Hepatocyte (in vitro differentiated cells): ENCODE measurements at regions not wholly inside any gene's neighbourhood (a gene's known extent, or its start where the extent isn't known, plus 50 kb on each side); places are given as distances from the start of the nearest gene placed in this dataset.
"Not testable (repeated sequence)": the region's sequence is repeated elsewhere in the genome, so short reads cannot be mapped to it uniquely, and the experiment has no call there.

Source experiments
- CTCF ChIP-seq: fragments of 200-600 bp; sonication (generic); IDR thresholded peaks from 2 replicates; pipeline ENCODE4 v1.5.1; 2016; ENCODE audit warnings: antibody characterized with exemption, mild to moderate bottlenecking; ENCODE audit not compliant: poor library complexity
- EZH2 ChIP-seq: fragments of 200-600 bp; sonication (generic); IDR thresholded peaks from 2 replicates; pipeline ENCODE4 v1.6.1; 2016; ENCODE audit warnings: antibody characterized with exemption, mild to moderate bottlenecking, borderline replicate concordance
- EZH2phosphoT487 ChIP-seq: fragments of 200-600 bp; sonication (generic); IDR thresholded peaks from one replicate; pipeline ENCODE4 v1.6.1; 2018; ENCODE audit warnings: antibody characterized with exemption, mild to moderate bottlenecking, low read depth, moderate library complexity; ENCODE audit not compliant: unreplicated experiment, severe bottlenecking

- TF ChIP-seq CTCF, EZH2, EZH2phosphoT487: not testable (repeated sequence)
These were observed 220.2 kb downstream of the GLRX3 start for GRCh38 chr10:130356429-130356828.
